HUES6 (cell line): ENCODE measurements at regions not wholly inside any gene's neighbourhood (a gene's known extent, or its start where the extent isn't known, plus 50 kb on each side); places are given as distances from the start of the nearest gene placed in this dataset.

Experiments
- H3K27ac ChIP-seq: 2 replicates; pipeline ENCODE4 v1.7.0; 2013; ENCODE audit warnings: low read depth, mild to moderate bottlenecking, low read length, inconsistent platforms
- H3K27me3 ChIP-seq: 2 replicates; pipeline ENCODE4 v1.6.1; 2013; ENCODE audit warnings: low read length; ENCODE audit not compliant: control insufficient read depth, insufficient read depth
- H3K36me3 ChIP-seq: 2 replicates; pipeline ENCODE4 v1.6.1; 2013; ENCODE audit warnings: low read length; ENCODE audit not compliant: control insufficient read depth, insufficient read depth
- H3K4me1 ChIP-seq: 2 replicates; pipeline ENCODE4 v1.6.1; 2013; ENCODE audit warnings: low read length; ENCODE audit not compliant: control insufficient read depth, insufficient read depth
- H3K4me3 ChIP-seq: 2 replicates; pipeline ENCODE4 v1.5.1; 2013; ENCODE audit warnings: low read depth, low read length
- H3K9ac ChIP-seq: one replicate; pipeline ENCODE4 v1.6.1; 2013; ENCODE audit warnings: mild to moderate bottlenecking, low read length
- H3K9me3 ChIP-seq: 2 replicates; pipeline ENCODE4 v1.6.1; 2013; ENCODE audit warnings: low read depth, low read length; ENCODE audit not compliant: control insufficient read depth, insufficient read depth

- no peak overlapping the region for H3K9ac ChIP-seq
- H3K36me3 ChIP-seq: no peaks in the 10 kb centered on the region
- peaks cover 23% of the 10 kb centered on the region for H3K4me1 ChIP-seq
- H3K4me3 ChIP-seq: no peak overlapping the region
- no peaks in the 10 kb centered on the region for H3K27me3 ChIP-seq
- no peak overlapping the region for H3K27ac ChIP-seq
- peaks cover 6% of the 10 kb centered on the region; the same call in 1 of the 2 replicates for H3K9me3 ChIP-seq
Measured at GRCh38 chr13:72295153-72295552, 428.1 kb upstream of the DACH1 start.

- H3K4me1 ChIP-seq: peaks cover 20% of the 10 kb centered on the region
- H3K4me3 ChIP-seq: no peak overlapping the region
- H3K9ac ChIP-seq: no peak overlapping the region
- no peaks in the 10 kb centered on the region for H3K27me3 ChIP-seq
- H3K9me3 ChIP-seq: peaks cover 15% of the 10 kb centered on the region
- H3K36me3 ChIP-seq: no peaks in the 10 kb centered on the region
- no peak overlapping the region for H3K27ac ChIP-seq
Measured at GRCh38 chr13:72293206-72293605, 426.2 kb upstream of the DACH1 start.

GRCh38 chr13:72290962-72291681 is 424.1 kb upstream of the DACH1 start:
- no peaks in the 10 kb centered on the region for H3K27me3 ChIP-seq
- H3K36me3 ChIP-seq: no peaks in the 10 kb centered on the region
- peak overlapping the region; percentile 39; the same call in 1 of the 2 replicates for H3K27ac ChIP-seq
- H3K9ac ChIP-seq: no peak overlapping the region
- no peak overlapping the region for H3K4me3 ChIP-seq
- peaks cover 16% of the 10 kb centered on the region for H3K4me1 ChIP-seq
- H3K9me3 ChIP-seq: peaks cover 18% of the 10 kb centered on the region

GRCh38 chr13:72286421-72286820 is 419.4 kb upstream of the DACH1 start:
- Histone ChIP-seq H3K27ac (no peak overlapping the region), H3K9ac (no peak overlapping the region), H3K4me3 (no peak overlapping the region), H3K9me3 (peaks cover 13% of the 10 kb centered on the region), H3K36me3 (no peaks in the 10 kb centered on the region), H3K4me1 (peaks cover 6% of the 10 kb centered on the region), H3K27me3 (no peaks in the 10 kb centered on the region)

- Histone ChIP-seq H3K27ac (no peak overlapping the region), H3K36me3 (no peaks in the 10 kb centered on the region), H3K27me3 (no peaks in the 10 kb centered on the region), H3K4me3 (no peak overlapping the region), H3K9ac (no peak overlapping the region), H3K9me3 (peaks cover 12% of the 10 kb centered on the region), H3K4me1 (no peaks in the 10 kb centered on the region)
Measured at GRCh38 chr13:72284791-72285190, 417.8 kb upstream of the DACH1 start.

- H3K27me3 ChIP-seq: no peaks in the 10 kb centered on the region
Measured at GRCh38 chr13:72261732-72262131, 394.7 kb upstream of the DACH1 start.

GRCh38 chr13:72259528-72259927 is 392.5 kb upstream of the DACH1 start:
- H3K9me3 ChIP-seq: no peaks in the 10 kb centered on the region
- H3K36me3 ChIP-seq: no peaks in the 10 kb centered on the region
- no peak overlapping the region for H3K27ac ChIP-seq
- H3K27me3 ChIP-seq: no peaks in the 10 kb centered on the region
- no peak overlapping the region for H3K9ac ChIP-seq
- peaks cover 6% of the 10 kb centered on the region for H3K4me1 ChIP-seq
- no peak overlapping the region for H3K4me3 ChIP-seq

More at GRCh38 chr13:72261732-72262131, 394.7 kb upstream of the DACH1 start:
- no peaks in the 10 kb centered on the region for H3K36me3 ChIP-seq
- no peaks in the 10 kb centered on the region for H3K9me3 ChIP-seq
- H3K4me1 ChIP-seq: peaks cover 6% of the 10 kb centered on the region
- H3K27ac ChIP-seq: no peak overlapping the region
- H3K9ac ChIP-seq: no peak overlapping the region
- H3K4me3 ChIP-seq: no peak overlapping the region

GRCh38 chr13:72258340-72258981 is 391.5 kb upstream of the DACH1 start:
- Histone ChIP-seq H3K4me1 (peaks cover 6% of the 10 kb centered on the region), H3K9me3 (no peaks in the 10 kb centered on the region), H3K9ac (no peak overlapping the region), H3K27me3 (no peaks in the 10 kb centered on the region), H3K4me3 (no peak overlapping the region), H3K27ac (no peak overlapping the region), H3K36me3 (no peaks in the 10 kb centered on the region)

- Histone ChIP-seq H3K27ac (no peak overlapping the region), H3K4me3 (no peak overlapping the region), H3K4me1 (peaks cover 6% of the 10 kb centered on the region), H3K9me3 (no peaks in the 10 kb centered on the region), H3K9ac (no peak overlapping the region), H3K27me3 (no peaks in the 10 kb centered on the region), H3K36me3 (no peaks in the 10 kb centered on the region)
Measured at GRCh38 chr13:72255908-72256307, 388.9 kb upstream of the DACH1 start.

- H3K4me3 ChIP-seq: no peak overlapping the region
- H3K4me1 ChIP-seq: peaks cover 6% of the 10 kb centered on the region
- no peaks in the 10 kb centered on the region for H3K27me3 ChIP-seq
- H3K9ac ChIP-seq: no peak overlapping the region
- H3K27ac ChIP-seq: no peak overlapping the region
- H3K9me3 ChIP-seq: no peaks in the 10 kb centered on the region
- no peaks in the 10 kb centered on the region for H3K36me3 ChIP-seq
Measured at GRCh38 chr13:72253754-72254153, 386.8 kb upstream of the DACH1 start.

- H3K9ac ChIP-seq: no peak overlapping the region
- no peaks in the 10 kb centered on the region for H3K36me3 ChIP-seq
- H3K27me3 ChIP-seq: no peaks in the 10 kb centered on the region
- H3K9me3 ChIP-seq: no peaks in the 10 kb centered on the region
- H3K4me1 ChIP-seq: no peaks in the 10 kb centered on the region
- no peak overlapping the region for H3K27ac ChIP-seq
- H3K4me3 ChIP-seq: no peak overlapping the region
Measured at GRCh38 chr13:72246396-72246795, 379.4 kb upstream of the DACH1 start.
